Vagina (tissue), 2 donors: ENCODE measurements at regions not wholly inside any gene's neighbourhood (a gene's known extent, or its start where the extent isn't known, plus 50 kb on each side); places are given as distances from the start of the nearest gene placed in this dataset.

Experiments used
- CTCF ChIP-seq, 3 experiments: fragments of 450-650 bp in 2 of 3; fragments of 200-600 bp in 1 of 3; sonication (generic) in 1 of 3; IDR thresholded peaks; one replicate each; pipeline ENCODE4 v1.5.1; 2017 to 2019; ENCODE audit warnings: antibody characterized with exemption in 3 of 3, mild to moderate bottlenecking in 2 of 3, moderate library complexity in 2 of 3
- POLR2A ChIP-seq, 2 donors: fragments of 450-650 bp; IDR thresholded peaks; one replicate each; pipeline ENCODE4 v1.6.1; 2017; ENCODE audit warnings: antibody characterized with exemption in 2 of 2, mild to moderate bottlenecking in 2 of 2, moderate library complexity in 2 of 2
- POLR2AphosphoS5 ChIP-seq, 2 donors: sonication (generic); formaldehyde crosslinking; IDR thresholded peaks; one replicate each; pipeline ENCODE4 v1.9.0; 2017; ENCODE audit warnings: antibody characterized with exemption in 2 of 2, mild to moderate bottlenecking in 2 of 2, low read depth in 1 of 2; ENCODE audit not compliant: insufficient read depth in 1 of 2

GRCh38 chrX:121221322-121221977, 174.0 kb downstream of the GLUD2 start:
- TF ChIP-seq CTCF (IDR thresholded peaks at IDR 0.05) (no peak), POLR2AphosphoS5 (IDR thresholded peaks at IDR 0.05; ENCODE audit: insufficient read depth in 1 of 2, low read depth in 1 of 2) (no peak), POLR2A (IDR thresholded peaks at IDR 0.05) (no peak)
